Bronchial epithelial cell (primary cell): ENCODE measurements at regions not wholly inside any gene's neighbourhood (a gene's known extent, or its start where the extent isn't known, plus 50 kb on each side); places are given as distances from the start of the nearest gene placed in this dataset.

ENCODE experiments used
- DNase-seq: peaks from one replicate; pipeline ENCODE4 v3.0.0-alpha.2; 2010; ENCODE audit warnings: low read depth
- FAIRE-seq: peaks from 2 replicates; lab custom pipeline; 2011; peaks lifted over from hg19 to GRCh38; lab: Jason Lieb, UNC
- H3K27me3 ChIP-seq: 2 replicates; pipeline ENCODE4 v1.5.1; 2011; ENCODE audit warnings: low read length; ENCODE audit not compliant: control insufficient read depth, insufficient read depth
- H3K36me3 ChIP-seq: 2 replicates; pipeline ENCODE4 v1.5.1; 2011; ENCODE audit warnings: low read length; ENCODE audit not compliant: control insufficient read depth, insufficient read depth
- H3K4me3 ChIP-seq: 2 replicates; pipeline ENCODE4 v1.5.1; 2011; ENCODE audit warnings: mild to moderate bottlenecking, low read depth, low read length, control low read depth
- CTCF ChIP-seq: IDR thresholded peaks from 2 replicates; pipeline ENCODE4 v1.5.1; 2011; ENCODE audit warnings: mild to moderate bottlenecking, moderate library complexity, low read length, control low read depth, inconsistent platforms; ENCODE audit not compliant: insufficient read depth, severe bottlenecking

GRCh38 chr16:80034948-80035663 is 434.6 kb upstream of the MAF start:
- FAIRE-seq (no peak), DNase-seq (peak; percentile 48)
- H3K27me3 ChIP-seq: no peaks in the 10 kb centered on the region
- no peak for TF ChIP-seq CTCF
- H3K36me3 ChIP-seq: no peaks in the 10 kb centered on the region
- no peak overlapping the region for H3K4me3 ChIP-seq

- Histone ChIP-seq H3K36me3 (no peaks in the 10 kb centered on the region), H3K4me3 (no peak overlapping the region), H3K27me3 (no peaks in the 10 kb centered on the region)
- no peak for TF ChIP-seq CTCF
- no peak for FAIRE-seq
- no peak for DNase-seq
Observed at GRCh38 chr16:80034469-80034826, 433.9 kb upstream of the MAF start.

GRCh38 chr16:80033783-80034468 is 433.4 kb upstream of the MAF start:
- Histone ChIP-seq H3K27me3 (no peaks in the 10 kb centered on the region), H3K36me3 (no peaks in the 10 kb centered on the region), H3K4me3 (no peak overlapping the region)
- no peak for TF ChIP-seq CTCF
- FAIRE-seq (no peak), DNase-seq (no peak)

GRCh38 chr16:80029761-80030481 is 429.4 kb upstream of the MAF start:
- DNase-seq: peak; percentile 83
- TF ChIP-seq CTCF: no peak
- no peaks in the 10 kb centered on the region for H3K36me3 ChIP-seq

GRCh38 chr16:80029381-80029630 is 428.8 kb upstream of the MAF start:
- FAIRE-seq (no peak), DNase-seq (no peak)
- no peak for TF ChIP-seq CTCF
- H3K36me3 ChIP-seq: no peaks in the 10 kb centered on the region
- H3K27me3 ChIP-seq: no peaks in the 10 kb centered on the region
- no peak overlapping the region for H3K4me3 ChIP-seq

More at GRCh38 chr16:80029761-80030481, 429.4 kb upstream of the MAF start:
- no peak overlapping the region for H3K4me3 ChIP-seq
- no peak for FAIRE-seq
- H3K27me3 ChIP-seq: no peaks in the 10 kb centered on the region
